WTC11 (cell line): ENCODE measurements at regions not wholly inside any gene's neighbourhood (a gene's known extent, or its start where the extent isn't known, plus 50 kb on each side); places are given as distances from the start of the nearest gene placed in this dataset.

ENCODE experiments used
- ATAC-seq: fragments of 200-7000 bp; cut with Tn5 transposase; 2 replicates; pipeline ENCODE4 v1.10.0; 2021; ENCODE audit warnings: mild to moderate bottlenecking, moderate library complexity
- CTCF ChIA-PET: fragments of 300-600 bp; sonication (Branson Sonifier 250); formaldehyde crosslinking; loops from one replicate; lab custom pipeline; 2021; ENCODE audit warnings: antibody characterized with exemption; lab: Charles Lee
- POLR2A ChIA-PET: fragments of 350-600 bp; sonication (Branson Sonifier 250); formaldehyde crosslinking; loops from one replicate; lab custom pipeline; 2021; ENCODE audit warnings: antibody characterized with exemption; lab: Charles Lee
- DNase-seq: peaks from one replicate; pipeline ENCODE4 v3.0.0; 2021; ENCODE audit warnings: low spot score
- H3K27ac Mint-ChIP-seq: 2 replicates; pipeline ENCODE4 v1.8.0; 2021; ENCODE audit warnings: mixed read lengths
- H3K27me3 Mint-ChIP-seq: 2 replicates; pipeline ENCODE4 v1.8.0; 2021; ENCODE audit warnings: low read depth, mild to moderate bottlenecking, moderate library complexity, mixed read lengths
- H3K36me3 Mint-ChIP-seq: 2 replicates; pipeline ENCODE4 v1.8.0; 2021; ENCODE audit warnings: mixed read lengths
- H3K4me1 Mint-ChIP-seq: 2 replicates; pipeline ENCODE4 v1.8.0; 2022; ENCODE audit warnings: mixed read lengths
- H3K4me3 Mint-ChIP-seq: 2 replicates; pipeline ENCODE4 v1.8.0; 2021; ENCODE audit warnings: mild to moderate bottlenecking, moderate library complexity, mixed read lengths
- H3K9me3 Mint-ChIP-seq: 2 replicates; pipeline ENCODE4 v1.8.0; 2021; ENCODE audit warnings: mixed read lengths
- CREB1 ChIP-seq: sonication (generic); formaldehyde crosslinking; IDR thresholded peaks from 2 replicates; pipeline ENCODE4 v1.8.0; 2023; ENCODE audit warnings: mild to moderate bottlenecking, missing genetic modification reagents
- CREM ChIP-seq: sonication (generic); formaldehyde crosslinking; IDR thresholded peaks from 2 replicates; pipeline ENCODE4 v1.8.1; 2022; ENCODE audit warnings: mild to moderate bottlenecking, missing genetic modification reagents, moderate library complexity
- GABPB1 ChIP-seq: sonication (generic); formaldehyde crosslinking; IDR thresholded peaks from 2 replicates; pipeline ENCODE4 v1.8.1; 2023; ENCODE audit warnings: mild to moderate bottlenecking, missing genetic modification reagents
- GRHL2 ChIP-seq: fragments of 250-450 bp; sonication (Bioruptor Pico); IDR thresholded peaks from 2 replicates; pipeline ENCODE4 v1.8.0; 2022; ENCODE audit warnings: mild to moderate bottlenecking, moderate library complexity; ENCODE audit not compliant: insufficient replicate concordance, severe bottlenecking
- GTF2I ChIP-seq: fragments of 250-450 bp; sonication (Bioruptor Pico); conservative IDR thresholded peaks from 2 replicates; pipeline ENCODE4 v1.4.0; 2021; ENCODE audit warnings: mild to moderate bottlenecking
- IRF2 ChIP-seq: sonication (generic); formaldehyde crosslinking; IDR thresholded peaks from 2 replicates; pipeline ENCODE4 v1.8.0; 2022; ENCODE audit warnings: low read depth, missing genetic modification reagents, borderline replicate concordance
- MXD4 ChIP-seq: fragments of 250-450 bp; sonication (Bioruptor Pico); IDR thresholded peaks from 2 replicates; pipeline ENCODE4 v1.8.0; 2021; ENCODE audit warnings: mild to moderate bottlenecking, moderate library complexity, borderline replicate concordance
- RELA ChIP-seq: sonication (generic); formaldehyde crosslinking; IDR thresholded peaks from 2 replicates; pipeline ENCODE4 v1.8.1; 2022; ENCODE audit warnings: missing genetic modification reagents, mild to moderate bottlenecking, borderline replicate concordance
- SP1 ChIP-seq: sonication (generic); formaldehyde crosslinking; conservative IDR thresholded peaks from 2 replicates; pipeline ENCODE4 v1.8.1; 2022; ENCODE audit warnings: missing genetic modification reagents
- TCF7 ChIP-seq: sonication (generic); formaldehyde crosslinking; IDR thresholded peaks from 2 replicates; pipeline ENCODE4 v1.8.0; 2022; ENCODE audit warnings: mild to moderate bottlenecking, low read depth, missing genetic modification reagents, moderate library complexity
- ZNF671 ChIP-seq: fragments of 250-450 bp; sonication (Bioruptor Pico); IDR thresholded peaks from 2 replicates; pipeline ENCODE4 v1.8.0; 2021; ENCODE audit warnings: mild to moderate bottlenecking
- TF ChIP-seq, protein P1 (sequence below): fragments of 250-450 bp; sonication (Bioruptor Pico); IDR thresholded peaks from 2 replicates; pipeline ENCODE4 v1.8.0; 2021; ENCODE audit warnings: mild to moderate bottlenecking
- TF ChIP-seq, protein P2 (sequence below): sonication (generic); formaldehyde crosslinking; IDR thresholded peaks from 2 replicates; pipeline ENCODE4 v1.8.1; 2022; ENCODE audit warnings: mild to moderate bottlenecking, moderate library complexity, missing genetic modification reagents
- TF ChIP-seq, protein P3 (sequence below): sonication (generic); formaldehyde crosslinking; IDR thresholded peaks from 2 replicates; pipeline ENCODE4 v1.8.1; 2023; ENCODE audit warnings: mild to moderate bottlenecking, moderate library complexity, missing genetic modification reagents
- TF ChIP-seq, protein P4 (sequence below): sonication (generic); formaldehyde crosslinking; IDR thresholded peaks from 2 replicates; pipeline ENCODE4 v1.8.1; 2022; ENCODE audit warnings: low read depth, mild to moderate bottlenecking, moderate library complexity, missing genetic modification reagents, borderline replicate concordance
- TF ChIP-seq, protein P5 (sequence below): sonication (generic); formaldehyde crosslinking; conservative IDR thresholded peaks from 2 replicates; pipeline ENCODE4 v1.8.1; 2022; ENCODE audit warnings: mild to moderate bottlenecking, missing genetic modification reagents

DNA sequence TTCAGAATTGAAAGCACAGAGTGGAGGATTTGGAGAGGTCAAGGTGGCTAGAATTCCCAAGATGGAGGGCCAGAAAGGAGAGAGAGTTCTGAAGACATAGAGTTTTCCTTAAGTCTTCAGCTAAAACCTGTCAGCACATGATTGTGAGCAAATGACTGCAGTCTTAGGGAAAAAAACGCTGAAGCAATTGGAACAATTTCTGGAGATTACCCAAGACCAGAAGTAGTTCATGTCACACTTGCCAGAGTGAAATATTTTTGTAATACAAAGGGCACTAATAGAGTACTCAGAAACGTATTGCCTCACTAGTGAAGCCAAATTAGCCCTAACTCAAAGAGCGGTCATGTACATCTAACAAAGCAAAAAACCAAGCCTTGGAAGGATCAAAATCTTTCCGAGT, 541.3 kb upstream of the MARCKS start (continued):
- TF ChIP-seq ZNF671 (no peak), TCF7 (CRISPR knock-in tag) (no peak), GABPB1 (no peak), GRHL2 (no peak), RELA (no peak)

DNA sequence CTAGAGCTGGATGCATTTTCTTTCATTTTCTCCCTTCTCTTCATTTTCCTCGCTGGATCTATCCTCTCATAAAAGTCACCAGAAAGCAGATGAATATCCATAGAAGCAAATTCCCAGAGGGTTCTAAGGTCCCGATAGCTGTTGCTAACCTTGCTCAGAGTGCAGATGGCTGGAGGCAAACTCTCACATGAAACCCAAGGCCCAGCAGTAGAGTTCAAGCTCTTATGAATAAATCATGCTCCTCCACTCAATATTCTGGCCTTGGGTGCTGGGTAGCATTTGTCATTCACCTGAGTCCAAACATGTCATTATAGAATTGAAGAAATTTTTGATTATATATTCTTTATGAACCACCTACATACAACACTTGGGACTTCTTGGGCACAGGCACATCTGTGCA, 539.7 kb upstream of the MARCKS start:
- H3K27ac Mint-ChIP-seq, result no peak overlapping the region
- TF ChIP-seq, protein P1, sequence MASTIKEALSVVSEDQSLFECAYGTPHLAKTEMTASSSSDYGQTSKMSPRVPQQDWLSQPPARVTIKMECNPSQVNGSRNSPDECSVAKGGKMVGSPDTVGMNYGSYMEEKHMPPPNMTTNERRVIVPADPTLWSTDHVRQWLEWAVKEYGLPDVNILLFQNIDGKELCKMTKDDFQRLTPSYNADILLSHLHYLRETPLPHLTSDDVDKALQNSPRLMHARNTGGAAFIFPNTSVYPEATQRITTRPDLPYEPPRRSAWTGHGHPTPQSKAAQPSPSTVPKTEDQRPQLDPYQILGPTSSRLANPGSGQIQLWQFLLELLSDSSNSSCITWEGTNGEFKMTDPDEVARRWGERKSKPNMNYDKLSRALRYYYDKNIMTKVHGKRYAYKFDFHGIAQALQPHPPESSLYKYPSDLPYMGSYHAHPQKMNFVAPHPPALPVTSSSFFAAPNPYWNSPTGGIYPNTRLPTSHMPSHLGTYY (CRISPR knock-in tag), result no peak
- TF ChIP-seq CREB1 (CRISPR knock-in tag) (no peak), GTF2I (CRISPR knock-in tag) (no peak)
- H3K9me3 Mint-ChIP-seq, result no peaks in the 10 kb centered on the region
- ChIA-PET CTCF (interaction anchor here (1.1 kb wide), 1 partner anchor 11 kb away, joined by 5 read pairs; no protein-coding TSS in a partner anchor), POLR2A (no interaction called here)
- H3K27me3 Mint-ChIP-seq, result no peaks in the 10 kb centered on the region
- no peaks in the 10 kb centered on the region for H3K4me1 Mint-ChIP-seq
- H3K4me3 Mint-ChIP-seq, result no peak overlapping the region
- ATAC-seq, result no peak
- H3K36me3 Mint-ChIP-seq, result no peaks in the 10 kb centered on the region
- no peak for DNase-seq

DNA sequence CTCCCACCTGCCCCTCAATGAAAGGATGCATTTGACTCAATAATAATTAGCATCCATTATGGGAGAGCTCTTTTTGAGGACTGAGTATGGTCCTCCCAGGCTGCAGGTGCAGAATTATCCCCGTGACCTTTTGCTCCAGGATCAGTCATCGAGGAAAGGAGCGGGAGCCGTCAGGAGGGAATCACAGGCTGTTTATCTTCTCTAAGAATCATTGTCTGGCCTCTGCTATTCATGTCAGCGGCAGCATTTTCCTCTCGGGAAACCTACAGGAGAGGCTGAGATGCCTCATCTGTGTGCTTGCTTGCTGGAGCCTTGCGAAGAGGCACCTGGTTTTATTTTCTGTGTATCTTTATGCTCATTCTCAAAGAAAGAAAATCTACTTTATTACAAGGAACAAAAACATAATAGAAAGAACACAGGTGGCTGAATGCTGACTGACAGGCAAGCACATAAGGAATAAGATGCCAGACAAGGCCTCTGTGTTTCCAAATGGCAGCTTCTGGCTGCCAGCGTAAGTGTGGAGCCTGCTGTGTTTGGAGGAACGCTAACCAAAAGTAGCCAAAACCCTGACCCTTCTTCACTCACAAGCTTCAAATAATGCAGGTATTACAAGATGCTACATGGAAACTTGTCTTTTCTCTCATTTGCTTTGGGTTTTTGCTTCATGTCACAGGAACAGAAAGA, 539.1 kb upstream of the MARCKS start:
- H3K36me3 Mint-ChIP-seq, result no peaks in the 10 kb centered on the region
- H3K27me3 Mint-ChIP-seq, result no peaks in the 10 kb centered on the region
- ChIA-PET POLR2A (no interaction called here), CTCF (interaction anchor here (1.1 kb wide), 1 partner anchor 11 kb away, joined by 5 read pairs; no protein-coding TSS in a partner anchor)
- DNase-seq (no peak), ATAC-seq (no peak)
- no peak overlapping the region for H3K4me3 Mint-ChIP-seq
- H3K9me3 Mint-ChIP-seq, result no peaks in the 10 kb centered on the region
- no peak for TF ChIP-seq MXD4 (CRISPR knock-in tag)
- TF ChIP-seq, protein P2, sequence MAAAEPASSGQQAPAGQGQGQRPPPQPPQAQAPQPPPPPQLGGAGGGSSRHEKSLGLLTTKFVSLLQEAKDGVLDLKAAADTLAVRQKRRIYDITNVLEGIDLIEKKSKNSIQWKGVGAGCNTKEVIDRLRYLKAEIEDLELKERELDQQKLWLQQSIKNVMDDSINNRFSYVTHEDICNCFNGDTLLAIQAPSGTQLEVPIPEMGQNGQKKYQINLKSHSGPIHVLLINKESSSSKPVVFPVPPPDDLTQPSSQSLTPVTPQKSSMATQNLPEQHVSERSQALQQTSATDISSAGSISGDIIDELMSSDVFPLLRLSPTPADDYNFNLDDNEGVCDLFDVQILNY (CRISPR knock-in tag), result no peak
- TF ChIP-seq IRF2, result no peak
- H3K27ac Mint-ChIP-seq, result no peak overlapping the region
- no peaks in the 10 kb centered on the region for H3K4me1 Mint-ChIP-seq

DNA sequence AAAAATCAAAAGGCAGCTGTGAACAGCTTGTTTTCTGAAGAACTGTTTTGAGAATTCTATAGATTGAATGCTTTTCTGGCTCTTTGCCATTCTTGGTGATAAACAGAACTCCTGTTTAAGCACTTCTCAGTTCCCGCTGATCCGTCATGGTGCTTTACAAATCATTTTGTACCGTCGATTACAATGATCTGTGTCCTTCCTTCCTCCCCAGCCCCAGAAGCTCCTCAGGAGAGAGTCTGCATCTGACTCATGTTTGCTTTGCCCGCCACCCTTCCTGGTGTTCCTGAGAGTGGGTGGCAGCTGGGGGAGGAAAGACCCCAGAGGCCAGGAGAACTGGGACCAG, 538.6 kb upstream of the MARCKS start:
- Mint-ChIP-seq H3K27me3 (no peaks in the 10 kb centered on the region), H3K9me3 (no peaks in the 10 kb centered on the region), H3K4me3 (no peak overlapping the region), H3K36me3 (no peaks in the 10 kb centered on the region), H3K27ac (no peak overlapping the region), H3K4me1 (no peaks in the 10 kb centered on the region)
- ATAC-seq (no peak), DNase-seq (no peak)
- ChIA-PET POLR2A (no interaction called here), CTCF (interaction anchor here (1.1 kb wide), 1 partner anchor 10 kb away, joined by 3 read pairs; no protein-coding TSS in a partner anchor)
- TF ChIP-seq, protein P3, sequence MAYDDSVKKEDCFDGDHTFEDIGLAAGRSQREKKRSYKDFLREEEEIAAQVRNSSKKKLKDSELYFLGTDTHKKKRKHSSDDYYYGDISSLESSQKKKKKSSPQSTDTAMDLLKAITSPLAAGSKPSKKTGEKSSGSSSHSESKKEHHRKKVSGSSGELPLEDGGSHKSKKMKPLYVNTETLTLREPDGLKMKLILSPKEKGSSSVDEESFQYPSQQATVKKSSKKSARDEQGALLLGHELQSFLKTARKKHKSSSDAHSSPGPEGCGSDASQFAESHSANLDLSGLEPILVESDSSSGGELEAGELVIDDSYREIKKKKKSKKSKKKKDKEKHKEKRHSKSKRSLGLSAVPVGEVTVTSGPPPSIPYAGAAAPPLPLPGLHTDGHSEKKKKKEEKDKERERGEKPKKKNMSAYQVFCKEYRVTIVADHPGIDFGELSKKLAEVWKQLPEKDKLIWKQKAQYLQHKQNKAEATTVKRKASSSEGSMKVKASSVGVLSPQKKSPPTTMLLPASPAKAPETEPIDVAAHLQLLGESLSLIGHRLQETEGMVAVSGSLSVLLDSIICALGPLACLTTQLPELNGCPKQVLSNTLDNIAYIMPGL (CRISPR knock-in tag), result no peak
- TF ChIP-seq SP1, result no peak
- TF ChIP-seq, protein P4, sequence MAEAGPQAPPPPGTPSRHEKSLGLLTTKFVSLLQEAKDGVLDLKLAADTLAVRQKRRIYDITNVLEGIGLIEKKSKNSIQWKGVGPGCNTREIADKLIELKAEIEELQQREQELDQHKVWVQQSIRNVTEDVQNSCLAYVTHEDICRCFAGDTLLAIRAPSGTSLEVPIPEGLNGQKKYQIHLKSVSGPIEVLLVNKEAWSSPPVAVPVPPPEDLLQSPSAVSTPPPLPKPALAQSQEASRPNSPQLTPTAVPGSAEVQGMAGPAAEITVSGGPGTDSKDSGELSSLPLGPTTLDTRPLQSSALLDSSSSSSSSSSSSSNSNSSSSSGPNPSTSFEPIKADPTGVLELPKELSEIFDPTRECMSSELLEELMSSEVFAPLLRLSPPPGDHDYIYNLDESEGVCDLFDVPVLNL, result no peak
- TF ChIP-seq, protein P5, sequence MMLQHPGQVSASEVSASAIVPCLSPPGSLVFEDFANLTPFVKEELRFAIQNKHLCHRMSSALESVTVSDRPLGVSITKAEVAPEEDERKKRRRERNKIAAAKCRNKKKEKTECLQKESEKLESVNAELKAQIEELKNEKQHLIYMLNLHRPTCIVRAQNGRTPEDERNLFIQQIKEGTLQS (CRISPR knock-in tag), result no peak
- no peak for TF ChIP-seq CREM (CRISPR knock-in tag)
- TF ChIP-seq CREB1 (CRISPR knock-in tag), result no peak
